Gastrocnemius medialis (tissue), 4 donors: ENCODE measurements at regions not wholly inside any gene's neighbourhood (a gene's known extent, or its start where the extent isn't known, plus 50 kb on each side); places are given as distances from the start of the nearest gene placed in this dataset.

Experiments
- ATAC-seq, 2 donors: fragments of 150-250 bp; one replicate each; pipeline ENCODE4 v1.9.1; 2016
- DNase-seq, 2 donors: peaks; one replicate each; pipeline ENCODE4 v3.0.0-alpha.2; 2019
- H3K27ac ChIP-seq, 4 donors: fragments of 200-600 bp; sonication (generic); 1 replicate in 1 of 4; 2 replicates in 3 of 4; pipeline ENCODE4 v1.5.1; 2016 to 2018; ENCODE audit warnings: mild to moderate bottlenecking in 2 of 4, moderate library complexity in 1 of 4
- H3K27me3 ChIP-seq, 3 donors: fragments of 200-600 bp; sonication (generic) in 2 of 3; 1 replicate in 1 of 3; 2 replicates in 2 of 3; pipeline versions ENCODE4 v1.5.1 to v1.6.0; 2016 to 2019; ENCODE audit warnings: mild to moderate bottlenecking in 1 of 3, moderate library complexity in 1 of 3
- H3K36me3 ChIP-seq, 2 donors: fragments of 200-600 bp; sonication (generic) in 1 of 2; one replicate each; pipeline ENCODE4 v1.5.1; 2017 to 2018
- H3K4me1 ChIP-seq, 2 donors: fragments of 200-600 bp; sonication (generic) in 1 of 2; one replicate each; pipeline ENCODE4 v1.5.1; 2016 to 2017; ENCODE audit warnings: mild to moderate bottlenecking in 2 of 2
- H3K4me3 ChIP-seq, 4 donors: fragments of 200-600 bp; sonication (generic) in 3 of 4; 1 replicate in 1 of 4; 2 replicates in 3 of 4; pipeline ENCODE4 v1.5.1; 2016 to 2019; ENCODE audit warnings: mild to moderate bottlenecking in 2 of 4
- H3K9me3 ChIP-seq, 3 donors: fragments of 200-600 bp; sonication (generic) in 2 of 3; 1 replicate in 1 of 3; 2 replicates in 2 of 3; pipeline ENCODE4 v1.5.1; 2016 to 2019
- CTCF ChIP-seq, 5 experiments: fragments of 450-650 bp in 3 of 5; fragments of 200-600 bp in 2 of 5; sonication (generic) in 2 of 5; IDR thresholded peaks in 4 of 5; conservative IDR thresholded peaks in 1 of 5; 1 replicate in 4 of 5; 2 replicates in 1 of 5; pipeline ENCODE4 v1.5.1; 2016 to 2019; ENCODE audit warnings: antibody characterized with exemption in 5 of 5, mild to moderate bottlenecking in 3 of 5, moderate library complexity in 3 of 5
- POLR2A ChIP-seq, 2 donors: fragments of 450-650 bp; IDR thresholded peaks; one replicate each; pipeline ENCODE4 v1.6.1; 2017; ENCODE audit warnings: antibody characterized with exemption in 2 of 2, mild to moderate bottlenecking in 2 of 2, moderate library complexity in 2 of 2
- in situ Hi-C, 4 donors: fragments of 200-750 bp; cut with MboI; loops; one replicate each; pipeline versions ENCODE4 v1.15.0 to v1.8.0; 2017; ENCODE audit warnings: low sequenced_read_pairs in 4 of 4
- intact Hi-C: fragments of 100-400 bp; cut with DNase I; formaldehyde crosslinking; loops from one replicate; pipeline ENCODE4 v1.15.1; 2023; ENCODE audit warnings: low total_unique reads

- TF ChIP-seq POLR2A (IDR thresholded peaks at IDR 0.05) (no peak), CTCF (IDR thresholded peaks at IDR 0.05 in 4 of 5, conservative IDR thresholded peaks at IDR 0.05 in 1 of 5) (no peak)
- intact Hi-C loops = loop anchor here (10.0 kb wide), 1 partner anchor 56 kb away; no protein-coding TSS in a partner anchor
These were observed 244.0 kb downstream of the KLF13 start for GRCh38 chr15:31570591-31570990.

GRCh38 chr15:31571676-31572075 is 245.0 kb downstream of the KLF13 start:
- DNase-seq (no peak), ATAC-seq (no peak)
- intact Hi-C loops (loop anchor here (10.0 kb wide), 1 partner anchor 57 kb away; no protein-coding TSS in a partner anchor), in situ Hi-C loops (no loop called here)
- no peaks in the 10 kb centered on the region for H3K4me1 ChIP-seq
- no peak overlapping the region for H3K27ac ChIP-seq
- peaks cover 0 to 3% of the 10 kb centered on the region in 2 donors for H3K36me3 ChIP-seq
- H3K4me3 ChIP-seq = no peak overlapping the region
- H3K27me3 ChIP-seq = no peaks in the 10 kb centered on the region
- TF ChIP-seq POLR2A (IDR thresholded peaks at IDR 0.05) = no peak
- no peak for TF ChIP-seq CTCF (IDR thresholded peaks at IDR 0.05 in 4 of 5, conservative IDR thresholded peaks at IDR 0.05 in 1 of 5)
- no peaks in the 10 kb centered on the region for H3K9me3 ChIP-seq

More at GRCh38 chr15:31570591-31570990, 244.0 kb downstream of the KLF13 start:
- Histone ChIP-seq H3K27me3 (no peaks in the 10 kb centered on the region), H3K36me3 (peaks cover 0 to 3% of the 10 kb centered on the region in 2 donors), H3K4me1 (no peaks in the 10 kb centered on the region), H3K27ac (no peak overlapping the region), H3K9me3 (no peaks in the 10 kb centered on the region), H3K4me3 (no peak overlapping the region)
- ATAC-seq (no peak), DNase-seq (no peak)
- in situ Hi-C loops = no loop called here

GRCh38 chr15:31573759-31574158 is 247.1 kb downstream of the KLF13 start:
- H3K4me3 ChIP-seq = no peak overlapping the region
- no peaks in the 10 kb centered on the region for H3K4me1 ChIP-seq
- in situ Hi-C loops = no loop called here
- H3K9me3 ChIP-seq = no peaks in the 10 kb centered on the region
- no peak for ATAC-seq
- no peak overlapping the region for H3K27ac ChIP-seq
- H3K36me3 ChIP-seq = peaks cover 0 to 2% of the 10 kb centered on the region in 2 donors
- H3K27me3 ChIP-seq = no peaks in the 10 kb centered on the region
- no peak for TF ChIP-seq POLR2A (IDR thresholded peaks at IDR 0.05)
- TF ChIP-seq CTCF (IDR thresholded peaks at IDR 0.05 in 4 of 5, conservative IDR thresholded peaks at IDR 0.05 in 1 of 5) = no peak
- no peak for DNase-seq
- intact Hi-C loops = loop anchor here (10.0 kb wide), 1 partner anchor 59 kb away; no protein-coding TSS in a partner anchor

GRCh38 chr15:31574766-31575165 is 248.1 kb downstream of the KLF13 start:
- in situ Hi-C loops = no loop called here
- DNase-seq (no peak), ATAC-seq (no peak)
- no peaks in the 10 kb centered on the region for H3K4me1 ChIP-seq
- H3K4me3 ChIP-seq = no peak overlapping the region
- H3K36me3 ChIP-seq = no peaks in the 10 kb centered on the region
- no peak for TF ChIP-seq CTCF (IDR thresholded peaks at IDR 0.05 in 4 of 5, conservative IDR thresholded peaks at IDR 0.05 in 1 of 5)
- no peak for TF ChIP-seq POLR2A (IDR thresholded peaks at IDR 0.05)
- no peak overlapping the region for H3K27ac ChIP-seq
- H3K9me3 ChIP-seq = no peaks in the 10 kb centered on the region
- no peaks in the 10 kb centered on the region for H3K27me3 ChIP-seq
- intact Hi-C loops = loop anchor here (10.0 kb wide), 1 partner anchor 60 kb away; no protein-coding TSS in a partner anchor

- no peak for ATAC-seq
- TF ChIP-seq CTCF (IDR thresholded peaks at IDR 0.05 in 4 of 5, conservative IDR thresholded peaks at IDR 0.05 in 1 of 5) = no peak
- intact Hi-C loops (loop anchor here (10.0 kb wide), 1 partner anchor 62 kb away; no protein-coding TSS in a partner anchor), in situ Hi-C loops (no loop called here)
- H3K4me3 ChIP-seq = no peak overlapping the region
- no peaks in the 10 kb centered on the region for H3K4me1 ChIP-seq
- no peaks in the 10 kb centered on the region for H3K9me3 ChIP-seq
- no peaks in the 10 kb centered on the region for H3K27me3 ChIP-seq
- no peak for DNase-seq
- no peak overlapping the region for H3K27ac ChIP-seq
- H3K36me3 ChIP-seq = no peaks in the 10 kb centered on the region
These were observed 250.5 kb downstream of the KLF13 start for GRCh38 chr15:31577108-31577507.
